IMR-90 (cell line): ENCODE measurements at regions not wholly inside any gene's neighbourhood (a gene's known extent, or its start where the extent isn't known, plus 50 kb on each side); places are given as distances from the start of the nearest gene placed in this dataset.
A peak's percentile ranks its signal among the peaks of the same experiment; 100 is the strongest.

Experiments
- ATAC-seq: fragments of 200-7000 bp; cut with Tn5 transposase; 2 replicates; pipeline ENCODE4 v1.9.1; 2020; ENCODE audit warnings: low read depth, mild to moderate bottlenecking, moderate library complexity
- BruUV-seq: library from RNA; stranded (reverse); fragments of 400-500 nt; replicated peaks from 2 replicates; lab custom pipeline; 2021; lab: Mats Ljungman, UMichigan
- CTCF ChIA-PET: fragments of 300-600 bp; formaldehyde crosslinking; extraction: SDS; loops from one replicate; lab custom pipeline; 2021; ENCODE audit warnings: antibody characterized with exemption; lab: Yijun Ruan, JAX
- POLR2A ChIA-PET: fragments of 300-600 bp; sonication (Branson Sonifier 250); formaldehyde crosslinking; loops from one replicate; lab custom pipeline; 2022; ENCODE audit warnings: antibody characterized with exemption; ENCODE audit not compliant: unreplicated experiment; lab: Charles Lee
- DNase-seq: peaks from one replicate; pipeline ENCODE4 v3.0.0; 2013
- H2AFZ ChIP-seq: replicated peaks from 2 replicates; pipeline ENCODE3; 2013; ENCODE audit warnings: low read length, mild to moderate bottlenecking; ENCODE audit not compliant: poor library complexity
- H2AK5ac ChIP-seq: 2 replicates; pipeline ENCODE4 v1.6.1; 2013; ENCODE audit warnings: low read depth, low read length, inconsistent platforms
- H2AK9ac ChIP-seq: replicated peaks from 2 replicates; pipeline ENCODE3; 2013; ENCODE audit warnings: mild to moderate bottlenecking, low read depth, low read length, moderate library complexity; ENCODE audit not compliant: poor library complexity
- H2BK120ac ChIP-seq: 2 replicates; pipeline ENCODE4 v1.6.1; 2013; ENCODE audit warnings: low read depth, low read length, inconsistent platforms
- H2BK15ac ChIP-seq: 3 replicates; pipeline ENCODE4 v1.6.1; 2013; ENCODE audit warnings: low read depth, low read length, inconsistent platforms
- H2BK20ac ChIP-seq: 2 replicates; pipeline ENCODE4 v1.6.1; 2013; ENCODE audit warnings: low read depth, mild to moderate bottlenecking, inconsistent platforms, low read length, moderate library complexity
- H2BK5ac ChIP-seq: 2 replicates; pipeline ENCODE4 v1.6.1; 2013; ENCODE audit warnings: mild to moderate bottlenecking, low read depth, low read length, inconsistent platforms; ENCODE audit not compliant: poor library complexity, severe bottlenecking
- H3K14ac ChIP-seq: replicated peaks from 2 replicates; pipeline ENCODE4 v1.6.1; 2013; ENCODE audit warnings: low read depth, low read length, inconsistent platforms
- H3K18ac ChIP-seq: 2 replicates; pipeline ENCODE4 v1.6.1; 2013; ENCODE audit warnings: low read depth, low read length, control low read depth
- H3K23ac ChIP-seq: 2 replicates; pipeline ENCODE4 v1.6.1; 2013; ENCODE audit warnings: low read depth, low read length, inconsistent platforms
- H3K27ac ChIP-seq: 2 replicates; pipeline ENCODE4 v1.5.1; 2013; ENCODE audit warnings: mild to moderate bottlenecking, control low read depth, low read length; ENCODE audit not compliant: insufficient read depth
- H3K27me3 ChIP-seq: 2 replicates; pipeline ENCODE4 v1.6.1; 2013; ENCODE audit warnings: low read length; ENCODE audit not compliant: control insufficient read depth, insufficient read depth
- H3K36me3 ChIP-seq: 2 replicates; pipeline ENCODE4 v1.6.1; 2013; ENCODE audit warnings: low read length, mixed read lengths; ENCODE audit not compliant: control insufficient read depth, insufficient read depth
- H3K4ac ChIP-seq: 2 replicates; pipeline ENCODE4 v1.6.1; 2013; ENCODE audit warnings: low read depth, low read length, inconsistent platforms
- H3K4me1 ChIP-seq: 2 replicates; pipeline ENCODE4 v1.6.1; 2013; ENCODE audit warnings: low read length, mixed read lengths; ENCODE audit not compliant: control insufficient read depth, insufficient read depth
- H3K4me2 ChIP-seq: 2 replicates; pipeline ENCODE4 v1.6.1; 2013; ENCODE audit warnings: low read depth, mild to moderate bottlenecking, control low read depth, low read length, moderate library complexity
- H3K4me3 ChIP-seq: 2 replicates; pipeline ENCODE4 v1.5.1; 2013; ENCODE audit warnings: low read depth, mild to moderate bottlenecking, control low read depth, low read length, moderate library complexity; ENCODE audit not compliant: insufficient read depth
- H3K56ac ChIP-seq: 2 replicates; pipeline ENCODE4 v1.6.1; 2013; ENCODE audit warnings: low read length, inconsistent platforms; ENCODE audit not compliant: insufficient read depth; ENCODE audit errors: extremely low read depth
- H3K79me1 ChIP-seq, 2 experiments: 2 replicates each; pipeline ENCODE4 v1.6.1; 2013; ENCODE audit warnings: low read length in 2 of 2, inconsistent platforms in 1 of 2, low read depth in 1 of 2
- H3K9ac ChIP-seq: 2 replicates; pipeline ENCODE4 v1.6.1; 2013; ENCODE audit warnings: low read depth, low read length, control low read depth
- H3K9me1 ChIP-seq: 2 replicates; pipeline ENCODE4 v1.6.1; 2013; ENCODE audit warnings: low read length, inconsistent platforms; ENCODE audit not compliant: insufficient read depth
- H3K9me3 ChIP-seq: 2 replicates; pipeline ENCODE4 v1.6.1; 2013; ENCODE audit warnings: low read length; ENCODE audit not compliant: control insufficient read depth, insufficient read depth
- H4K20me1 ChIP-seq: 2 replicates; pipeline ENCODE4 v1.6.1; 2013; ENCODE audit warnings: low read length, inconsistent platforms; ENCODE audit not compliant: insufficient read depth
- H4K5ac ChIP-seq: 2 replicates; pipeline ENCODE4 v1.6.1; 2013; ENCODE audit warnings: mild to moderate bottlenecking, low read depth, low read length, control low read depth
- H4K8ac ChIP-seq, 2 experiments: 2 replicates each; pipeline ENCODE4 v1.6.1; 2013; ENCODE audit warnings: low read depth in 2 of 2, low read length in 2 of 2, control low read depth in 1 of 2, inconsistent platforms in 1 of 2
- H4K91ac ChIP-seq: 2 replicates; pipeline ENCODE4 v1.6.1; 2013; ENCODE audit warnings: low read depth, low read length, inconsistent platforms; ENCODE audit not compliant: insufficient read depth
- BHLHE40 ChIP-seq: fragments of 150-350 bp; IDR thresholded peaks from 2 replicates; pipeline ENCODE4 v1.6.1; 2016; ENCODE audit warnings: mild to moderate bottlenecking, low read depth, low read length
- CEBPB ChIP-seq: IDR thresholded peaks from 2 replicates; pipeline ENCODE4 v1.6.1; 2012; ENCODE audit warnings: low read depth, low read length, improper control_type of control experiment
- CHD1 ChIP-seq: IDR thresholded peaks from 2 replicates; pipeline ENCODE4 v1.6.1; 2012; ENCODE audit warnings: low read depth, low read length, improper control_type of control experiment
- CTCF ChIP-seq: conservative IDR thresholded peaks from 2 replicates; pipeline ENCODE4 v1.5.1; 2012; ENCODE audit warnings: mild to moderate bottlenecking, low read depth, low read length, improper control_type of control experiment
- ELK1 ChIP-seq: fragments of 150-350 bp; IDR thresholded peaks from 2 replicates; pipeline ENCODE4 v1.6.1; 2016; ENCODE audit warnings: low read depth, mild to moderate bottlenecking, low read length, moderate library complexity, borderline replicate concordance
- FOS ChIP-seq: fragments of 150-350 bp; IDR thresholded peaks from 2 replicates; pipeline ENCODE4 v1.6.1; 2016; ENCODE audit warnings: low read depth, low read length
- MAFK ChIP-seq: IDR thresholded peaks from 2 replicates; pipeline ENCODE4 v1.6.1; 2012; ENCODE audit warnings: low read depth, low read length, improper control_type of control experiment
- MAZ ChIP-seq: IDR thresholded peaks from 2 replicates; pipeline ENCODE4 v1.6.1; 2012; ENCODE audit warnings: low read depth, mild to moderate bottlenecking, low read length, improper control_type of control experiment, moderate library complexity, borderline replicate concordance
- MXI1 ChIP-seq: IDR thresholded peaks from 2 replicates; pipeline ENCODE4 v1.6.1; 2012; ENCODE audit warnings: low read depth, mild to moderate bottlenecking, low read length, moderate library complexity, borderline replicate concordance
- NFE2L2 ChIP-seq: fragments of 150-350 bp; IDR thresholded peaks from 2 replicates; pipeline ENCODE4 v1.6.1; 2016; ENCODE audit warnings: low read depth, mild to moderate bottlenecking, low read length
- POLR2A ChIP-seq: IDR thresholded peaks from 2 replicates; pipeline ENCODE4 v1.6.1; 2012; ENCODE audit warnings: mild to moderate bottlenecking, low read depth, low read length
- RAD21 ChIP-seq: IDR thresholded peaks from 2 replicates; pipeline ENCODE4 v1.6.1; 2012; ENCODE audit warnings: low read length, improper control_type of control experiment
- RCOR1 ChIP-seq: IDR thresholded peaks from 2 replicates; pipeline ENCODE4 v1.6.1; 2012; ENCODE audit warnings: mild to moderate bottlenecking, low read length, improper control_type of control experiment; ENCODE audit not compliant: insufficient replicate concordance
- RFX5 ChIP-seq: IDR thresholded peaks from 2 replicates; pipeline ENCODE4 v1.8.0; 2012; ENCODE audit warnings: low read depth, mild to moderate bottlenecking, low read length, moderate library complexity
- SMC3 ChIP-seq: fragments of 150-350 bp; IDR thresholded peaks from 2 replicates; pipeline ENCODE4 v1.6.1; 2016; ENCODE audit warnings: low read depth, mild to moderate bottlenecking, antibody characterized with exemption, low read length, moderate library complexity
- WGBS, 2 experiments: methylation state at CpG; one replicate each; pipeline versions ENCODE4 v1.1.5 to v1.1.7; 2013; ENCODE audit warnings: missing lambda C conversion rate in 2 of 2; ENCODE audit not compliant: insufficient read length in 1 of 2; ENCODE audit errors: extremely low coverage in 2 of 2; 5-methylcytosine and 5-hydroxymethylcytosine counted together
- dilution Hi-C: fragments of 300-500 bp; cut with HindIII; formaldehyde crosslinking; loops from one replicate; pipeline ENCODE4 v1.14.3; 2018; ENCODE audit warnings: low sequenced_read_pairs; ENCODE audit not compliant: unreplicated experiment
- in situ Hi-C: fragments of 300-500 bp; cut with MboI; formaldehyde crosslinking; loops from 3 replicates; pipeline ENCODE4 v1.14.3; 2019; ENCODE audit warnings: low sequenced_read_pairs, inconsistent platforms, mixed read lengths
- intact Hi-C: fragments of 100-400 bp; cut with micrococcal nuclease; formaldehyde crosslinking; loops from 2 replicates; pipeline ENCODE4 v1.10.0; 2022
- TF ChIP-seq, protein P1 (sequence below): fragments of 150-350 bp; IDR thresholded peaks from 2 replicates; pipeline ENCODE4 v1.6.1; 2017; ENCODE audit warnings: mild to moderate bottlenecking, antibody characterized with exemption, low read length, low read depth

GRCh38 chr14:51554953-51555352, 96.8 kb upstream of the FRMD6 start:
- in situ Hi-C loops (loop anchor here (10.0 kb wide), 1 partner anchor 220 kb away; no protein-coding TSS in a partner anchor), intact Hi-C loops (loop anchor here (2.0 kb wide), 2 partner anchors 112 to 272 kb away; no protein-coding TSS in a partner anchor), dilution Hi-C loops (no loop called here)
- Histone ChIP-seq H3K27me3 (no peaks in the 10 kb centered on the region), H4K5ac (peak overlapping the region; percentile 87), H2AFZ (no peak overlapping the region), H4K20me1 (no peaks in the 10 kb centered on the region), H3K4ac (peak overlapping the region; percentile 96), H3K56ac (peak overlapping the region; percentile 89), H2BK15ac (peak overlapping the region; percentile 82), H2BK20ac (peak overlapping the region; percentile 97), H3K36me3 (no peaks in the 10 kb centered on the region), H4K8ac (peak overlapping the region; percentile 68 to 88), H4K91ac (peak overlapping the region; percentile 94), H3K4me2 (peak overlapping the region; percentile 72; the same call in 1 of the 2 replicates), H3K9me1 (peaks cover 13% of the 10 kb centered on the region), H3K4me3 (peak overlapping the region; percentile 19; the same call in 1 of the 2 replicates), H2AK9ac (no peak overlapping the region), H3K9me3 (no peaks in the 10 kb centered on the region), H3K23ac (peak overlapping the region; percentile 92), H2AK5ac (peak overlapping the region; percentile 58), H3K27ac (peak overlapping the region; percentile 89), H3K79me1 (peaks cover 11 to 57% of the 10 kb centered on the region in 2 experiments; a peak in 3 of 4 replicates), H3K18ac (peak overlapping the region; percentile 97), H2BK5ac (peak overlapping the region; percentile 99), H3K4me1 (peaks cover 20% of the 10 kb centered on the region), H3K9ac (peak overlapping the region; percentile 45; the same call in 1 of the 2 replicates), H3K14ac (peak overlapping the region; percentile 94), H2BK120ac (peak overlapping the region; percentile 98)
- WGBS, 2 experiments = no CpG with 5 or more reads among the region's 2 CpGs
- peak; percentile 36 for ATAC-seq
- POLR2A ChIA-PET = interaction anchor here (0.7 kb wide), 2 partner anchors 113 to 158 kb away, joined by 14 to 21 read pairs; no protein-coding TSS in a partner anchor
- TSS peak; percentile 75 for BruUV-seq
- CTCF ChIA-PET = interaction anchor here (0.7 to 1.0 kb wide), 2 partner anchors 64 to 609 kb away, joined by 3 to 6 read pairs; no protein-coding TSS in a partner anchor
- peak; percentile 72 for DNase-seq
- TF ChIP-seq CHD1 = no peak
- no peak for TF ChIP-seq RCOR1
- TF ChIP-seq ELK1 = no peak
- no peak for TF ChIP-seq RFX5
- no peak for TF ChIP-seq CEBPB
- TF ChIP-seq NFE2L2 = no peak
- TF ChIP-seq POLR2A = no peak
- peak; percentile 61 for TF ChIP-seq SMC3
- peak; percentile 33 for TF ChIP-seq CTCF
- TF ChIP-seq FOS = no peak
- no peak for TF ChIP-seq MAFK
- peak; percentile 53 for TF ChIP-seq RAD21
- no peak for TF ChIP-seq MAZ
- TF ChIP-seq, protein P1, sequence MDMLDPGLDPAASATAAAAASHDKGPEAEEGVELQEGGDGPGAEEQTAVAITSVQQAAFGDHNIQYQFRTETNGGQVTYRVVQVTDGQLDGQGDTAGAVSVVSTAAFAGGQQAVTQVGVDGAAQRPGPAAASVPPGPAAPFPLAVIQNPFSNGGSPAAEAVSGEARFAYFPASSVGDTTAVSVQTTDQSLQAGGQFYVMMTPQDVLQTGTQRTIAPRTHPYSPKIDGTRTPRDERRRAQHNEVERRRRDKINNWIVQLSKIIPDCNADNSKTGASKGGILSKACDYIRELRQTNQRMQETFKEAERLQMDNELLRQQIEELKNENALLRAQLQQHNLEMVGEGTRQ = no peak
- TF ChIP-seq MXI1 = no peak
- no peak for TF ChIP-seq BHLHE40
